ENCODE measurements at regions not wholly inside any gene's neighbourhood (a gene's known extent, or its start where the extent isn't known, plus 50 kb on each side); places are given as distances from the start of the nearest gene placed in this dataset.

DNA sequence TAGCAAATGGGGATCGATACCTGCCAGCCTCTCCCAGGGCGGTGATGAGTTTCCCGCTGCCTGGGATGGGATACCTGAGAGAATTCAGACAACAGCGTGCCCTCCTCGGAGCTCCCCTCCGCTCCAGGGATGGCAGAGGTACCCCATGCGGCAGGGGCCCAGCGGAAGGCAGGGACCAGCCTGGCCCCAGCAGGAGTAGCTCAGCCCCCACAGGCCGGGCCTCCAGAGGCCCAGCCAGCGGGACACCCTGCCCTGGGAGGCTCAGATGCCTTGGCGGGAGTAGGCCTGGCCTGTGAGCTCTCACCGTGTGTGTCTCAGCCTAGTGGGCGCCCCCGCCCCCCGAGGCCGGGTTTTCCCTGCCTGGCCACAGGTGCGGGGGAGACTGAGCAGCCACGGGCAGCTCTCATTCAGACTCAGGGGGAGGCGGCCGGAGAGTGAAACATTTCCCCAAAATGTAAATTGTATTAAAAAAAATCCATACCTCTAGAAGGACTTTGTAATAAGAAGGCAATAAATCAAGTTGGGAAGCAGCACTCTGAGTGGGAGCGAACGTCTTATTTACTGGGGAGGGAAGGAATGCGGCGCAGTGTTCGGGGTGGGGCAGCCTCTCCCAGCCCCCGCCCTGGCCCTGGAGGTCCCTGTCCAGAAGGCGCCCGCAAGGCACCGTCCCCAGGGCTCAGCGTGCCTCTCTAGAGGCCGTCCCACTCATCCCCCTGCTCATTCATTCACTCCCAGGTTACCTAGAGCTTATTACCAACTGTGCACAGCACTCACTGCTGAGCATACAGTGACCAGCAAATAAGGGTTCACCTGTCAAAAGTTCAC, 888.0 kb downstream of the BRD1 start:
- no peak overlapping the region for H3K4me3 ChIP-seq (ENCODE audit: low read depth, low read length)
- TF ChIP-seq POLR2A (IDR thresholded peaks at IDR 0.05; ENCODE audit: extremely low read depth, insufficient read length) (no peak), MYC (IDR thresholded peaks at IDR 0.05; ENCODE audit: low read depth, low read length) (no peak)
- TF ChIP-seq, protein P1, sequence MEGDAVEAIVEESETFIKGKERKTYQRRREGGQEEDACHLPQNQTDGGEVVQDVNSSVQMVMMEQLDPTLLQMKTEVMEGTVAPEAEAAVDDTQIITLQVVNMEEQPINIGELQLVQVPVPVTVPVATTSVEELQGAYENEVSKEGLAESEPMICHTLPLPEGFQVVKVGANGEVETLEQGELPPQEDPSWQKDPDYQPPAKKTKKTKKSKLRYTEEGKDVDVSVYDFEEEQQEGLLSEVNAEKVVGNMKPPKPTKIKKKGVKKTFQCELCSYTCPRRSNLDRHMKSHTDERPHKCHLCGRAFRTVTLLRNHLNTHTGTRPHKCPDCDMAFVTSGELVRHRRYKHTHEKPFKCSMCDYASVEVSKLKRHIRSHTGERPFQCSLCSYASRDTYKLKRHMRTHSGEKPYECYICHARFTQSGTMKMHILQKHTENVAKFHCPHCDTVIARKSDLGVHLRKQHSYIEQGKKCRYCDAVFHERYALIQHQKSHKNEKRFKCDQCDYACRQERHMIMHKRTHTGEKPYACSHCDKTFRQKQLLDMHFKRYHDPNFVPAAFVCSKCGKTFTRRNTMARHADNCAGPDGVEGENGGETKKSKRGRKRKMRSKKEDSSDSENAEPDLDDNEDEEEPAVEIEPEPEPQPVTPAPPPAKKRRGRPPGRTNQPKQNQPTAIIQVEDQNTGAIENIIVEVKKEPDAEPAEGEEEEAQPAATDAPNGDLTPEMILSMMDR (IDR thresholded peaks at IDR 0.05; ENCODE audit: low read depth, low read length), result no peak
- TF ChIP-seq, protein P2, sequence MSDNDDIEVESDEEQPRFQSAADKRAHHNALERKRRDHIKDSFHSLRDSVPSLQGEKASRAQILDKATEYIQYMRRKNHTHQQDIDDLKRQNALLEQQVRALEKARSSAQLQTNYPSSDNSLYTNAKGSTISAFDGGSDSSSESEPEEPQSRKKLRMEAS (IDR thresholded peaks at IDR 0.05; ENCODE audit: low read depth, low read length), result no peak
- no peak for DNase-seq (ENCODE audit: low read depth)

DNA sequence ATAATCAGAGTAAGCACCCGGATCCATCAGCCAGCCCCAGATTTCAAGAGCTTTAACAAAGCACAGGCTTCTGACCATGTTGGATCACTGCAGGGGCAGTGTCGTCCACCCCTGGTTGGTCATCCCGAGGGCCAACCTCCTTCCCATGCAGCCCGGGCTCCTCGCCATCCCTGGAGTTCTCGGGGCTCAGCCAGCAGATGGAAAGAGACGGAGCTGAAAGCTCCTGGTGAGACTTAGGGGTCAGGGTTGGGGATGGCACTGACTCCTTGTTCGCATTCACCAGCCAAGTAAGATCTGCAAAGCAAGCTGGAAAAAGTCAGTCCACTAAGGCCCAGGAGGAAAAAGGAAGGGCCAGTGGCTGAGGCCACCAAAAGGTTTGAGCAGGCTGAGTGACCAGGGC, 888.9 kb downstream of the BRD1 start:
- no peak overlapping the region for H3K4me3 ChIP-seq (ENCODE audit: low read depth, low read length)
- TF ChIP-seq MYC (IDR thresholded peaks at IDR 0.05; ENCODE audit: low read depth, low read length), result no peak
- TF ChIP-seq, protein P1 (IDR thresholded peaks at IDR 0.05; ENCODE audit: low read depth, low read length), result no peak
- no peak for TF ChIP-seq POLR2A (IDR thresholded peaks at IDR 0.05; ENCODE audit: extremely low read depth, insufficient read length)
- TF ChIP-seq, protein P2 (IDR thresholded peaks at IDR 0.05; ENCODE audit: low read depth, low read length), result no peak
- no peak for DNase-seq (ENCODE audit: low read depth)

DNA sequence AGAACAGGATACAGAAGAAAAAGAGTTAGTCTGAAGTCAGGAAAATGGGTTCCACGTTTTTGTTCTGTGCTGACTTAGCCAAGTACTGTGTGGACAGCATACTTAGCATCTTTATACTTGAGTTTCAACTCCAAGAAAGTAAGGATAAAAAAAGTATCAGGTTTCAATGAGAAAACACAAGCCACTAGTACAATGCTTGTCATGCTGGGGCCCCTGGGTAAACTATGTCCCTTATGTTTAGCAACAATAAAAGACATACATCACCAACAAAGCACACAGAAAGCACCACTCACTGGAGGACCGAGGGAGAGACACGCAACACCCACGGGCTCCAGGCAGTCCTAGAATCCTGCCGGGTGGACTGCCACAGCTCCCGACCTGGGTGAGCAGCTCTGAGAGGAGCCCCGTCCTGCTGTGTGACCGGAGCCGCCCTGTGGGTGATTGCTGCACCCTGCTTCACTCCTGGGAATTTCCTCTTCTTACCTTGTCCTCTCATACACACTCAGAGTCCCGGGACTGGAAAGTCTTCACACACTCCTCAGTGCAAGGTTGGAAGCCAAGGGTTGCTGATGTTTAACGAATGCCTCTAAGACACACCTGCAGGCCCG, 890.5 kb downstream of the BRD1 start:
- TF ChIP-seq, protein P1 (IDR thresholded peaks at IDR 0.05; ENCODE audit: low read depth, low read length), result no peak
- TF ChIP-seq, protein P2 (IDR thresholded peaks at IDR 0.05; ENCODE audit: low read depth, low read length), result no peak
- TF ChIP-seq POLR2A (IDR thresholded peaks at IDR 0.05; ENCODE audit: extremely low read depth, insufficient read length), result no peak
- TF ChIP-seq MYC (IDR thresholded peaks at IDR 0.05; ENCODE audit: low read depth, low read length), result no peak
- no peak for DNase-seq (ENCODE audit: low read depth)
- H3K4me3 ChIP-seq (ENCODE audit: low read depth, low read length), result no peak overlapping the region

DNA sequence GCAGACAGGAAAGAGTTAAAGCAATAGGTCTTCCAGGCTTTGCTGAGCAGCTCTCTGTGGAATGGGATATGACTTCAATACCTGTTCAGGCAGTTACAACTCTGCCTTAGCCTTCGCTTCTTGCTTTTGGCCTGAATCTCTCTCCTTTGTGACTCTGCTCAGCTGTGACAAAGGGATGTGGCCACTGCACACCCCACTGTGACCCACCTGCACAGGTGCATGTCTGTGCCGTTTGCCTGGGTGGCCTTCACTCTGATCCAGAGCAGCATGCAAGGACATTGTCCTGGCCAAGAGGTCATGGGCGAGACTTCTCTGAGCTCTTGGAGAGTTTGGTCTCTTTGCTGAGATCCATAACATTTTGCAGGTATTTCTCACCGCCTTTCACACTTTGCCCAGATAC, 891.3 kb downstream of the BRD1 start:
- TF ChIP-seq, protein P2 (IDR thresholded peaks at IDR 0.05; ENCODE audit: low read depth, low read length), result no peak
- TF ChIP-seq, protein P1 (IDR thresholded peaks at IDR 0.05; ENCODE audit: low read depth, low read length), result no peak
- no peak for TF ChIP-seq MYC (IDR thresholded peaks at IDR 0.05; ENCODE audit: low read depth, low read length)
- no peak for DNase-seq (ENCODE audit: low read depth)
- H3K4me3 ChIP-seq (ENCODE audit: low read depth, low read length), result no peak overlapping the region

DNA sequence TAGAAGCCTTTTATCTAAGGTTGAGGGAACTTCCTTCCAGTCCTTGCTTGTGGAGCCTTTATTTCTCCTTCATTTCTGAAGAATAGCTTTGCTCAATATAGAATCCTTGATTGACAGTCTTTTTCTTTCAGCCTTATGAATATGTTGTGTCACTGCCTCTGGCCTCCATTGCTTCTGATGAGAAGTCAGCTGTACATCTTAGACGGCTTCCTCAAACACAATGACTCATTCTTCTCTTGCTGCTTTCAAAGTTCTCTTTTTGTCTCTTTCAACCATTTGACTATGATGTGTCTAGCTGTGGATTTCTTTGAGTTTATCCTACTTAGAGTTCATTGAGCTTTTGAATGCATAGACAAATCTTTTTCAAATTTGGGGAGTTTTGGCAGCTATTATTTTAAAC, 893.2 kb downstream of the BRD1 start:
- DNase-seq (ENCODE audit: low read depth), result no peak
- TF ChIP-seq POLR2A (IDR thresholded peaks at IDR 0.05; ENCODE audit: extremely low read depth, insufficient read length), result no peak
- TF ChIP-seq, protein P2 (IDR thresholded peaks at IDR 0.05; ENCODE audit: low read depth, low read length), result no peak
- no peak for TF ChIP-seq MYC (IDR thresholded peaks at IDR 0.05; ENCODE audit: low read depth, low read length)
- TF ChIP-seq, protein P1 (IDR thresholded peaks at IDR 0.05; ENCODE audit: low read depth, low read length), result no peak
- no peak overlapping the region for H3K4me3 ChIP-seq (ENCODE audit: low read depth, low read length)

Data from NB4 (cell line).